IPS DF 6.9 (cell line): ENCODE measurements at regions not wholly inside any gene's neighbourhood (a gene's known extent, or its start where the extent isn't known, plus 50 kb on each side); places are given as distances from the start of the nearest gene placed in this dataset.

Source experiments
- DNase-seq: peaks from one replicate; pipeline ENCODE4 v3.0.0-alpha.2; 2013; ENCODE audit warnings: low read depth, low spot score
- H3K27ac ChIP-seq: one replicate; pipeline ENCODE4 v1.5.1; 2013; ENCODE audit warnings: low read length, control low read depth
- H3K27me3 ChIP-seq: 2 replicates; pipeline ENCODE4 v1.6.1; 2013; ENCODE audit warnings: mild to moderate bottlenecking, low read length; ENCODE audit not compliant: control insufficient read depth, insufficient read depth
- H3K36me3 ChIP-seq: 2 replicates; pipeline ENCODE4 v1.6.1; 2013; ENCODE audit warnings: low read length; ENCODE audit not compliant: control insufficient read depth, insufficient read depth
- H3K4me1 ChIP-seq: 2 replicates; pipeline ENCODE4 v1.6.1; 2013; ENCODE audit warnings: low read length; ENCODE audit not compliant: control insufficient read depth, insufficient read depth
- H3K4me3 ChIP-seq: 2 replicates; pipeline ENCODE4 v1.5.1; 2013; ENCODE audit warnings: mild to moderate bottlenecking, low read length
- H3K9me3 ChIP-seq: 2 replicates; pipeline ENCODE4 v1.6.1; 2013; ENCODE audit warnings: low read length, inconsistent platforms; ENCODE audit not compliant: control insufficient read depth, insufficient read depth
- WGBS: extraction: QIAGEN DNeasy Blood & Tissue Kit; methylation state at CpG from one replicate; pipeline ENCODE4 v1.1.7; 2013; ENCODE audit warnings: mixed read lengths, missing lambda C conversion rate; ENCODE audit not compliant: insufficient read length, insufficient coverage; 5-methylcytosine and 5-hydroxymethylcytosine counted together

DNA sequence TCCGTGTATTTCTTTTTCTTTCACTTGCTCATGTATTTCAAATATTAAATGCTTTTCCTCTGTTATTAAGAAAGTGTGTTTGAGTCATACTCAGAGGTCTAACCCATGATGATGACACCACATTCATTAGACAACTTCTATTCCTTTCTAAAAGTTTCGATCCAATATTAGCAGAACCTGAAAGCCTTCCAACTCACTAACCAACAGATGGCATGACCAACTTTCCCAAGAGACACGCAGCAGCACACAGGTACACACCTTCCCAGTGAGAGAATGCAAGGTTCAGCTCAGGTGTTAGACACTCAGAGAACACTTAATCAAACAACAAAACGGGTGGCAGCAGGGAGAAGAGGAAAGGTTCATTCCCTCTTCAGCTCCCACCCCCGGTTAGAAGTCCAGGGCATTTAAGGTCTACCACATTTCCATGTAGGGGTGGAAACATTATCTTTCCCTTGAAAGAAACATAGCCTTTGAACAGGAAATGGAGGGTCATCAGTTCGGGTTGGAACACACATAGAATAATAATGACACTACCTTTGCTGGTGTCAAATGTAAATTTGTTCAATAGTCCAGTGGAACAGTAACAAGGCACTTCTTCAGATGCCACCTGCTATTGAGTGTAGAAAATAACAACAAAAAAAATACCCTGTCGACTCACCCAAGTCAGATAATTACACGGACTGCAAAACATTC, 404.2 kb downstream of the COG6 start:
- no peaks in the 10 kb centered on the region for H3K4me1 ChIP-seq
- no peaks in the 10 kb centered on the region for H3K9me3 ChIP-seq
- H3K36me3 ChIP-seq, result no peaks in the 10 kb centered on the region
- WGBS, result no CpG with 5 or more reads among the region's 8 CpGs
- no peaks in the 10 kb centered on the region for H3K27me3 ChIP-seq
- no peak overlapping the region for H3K27ac ChIP-seq
- DNase-seq, result no peak
- no peak overlapping the region for H3K4me3 ChIP-seq

DNA sequence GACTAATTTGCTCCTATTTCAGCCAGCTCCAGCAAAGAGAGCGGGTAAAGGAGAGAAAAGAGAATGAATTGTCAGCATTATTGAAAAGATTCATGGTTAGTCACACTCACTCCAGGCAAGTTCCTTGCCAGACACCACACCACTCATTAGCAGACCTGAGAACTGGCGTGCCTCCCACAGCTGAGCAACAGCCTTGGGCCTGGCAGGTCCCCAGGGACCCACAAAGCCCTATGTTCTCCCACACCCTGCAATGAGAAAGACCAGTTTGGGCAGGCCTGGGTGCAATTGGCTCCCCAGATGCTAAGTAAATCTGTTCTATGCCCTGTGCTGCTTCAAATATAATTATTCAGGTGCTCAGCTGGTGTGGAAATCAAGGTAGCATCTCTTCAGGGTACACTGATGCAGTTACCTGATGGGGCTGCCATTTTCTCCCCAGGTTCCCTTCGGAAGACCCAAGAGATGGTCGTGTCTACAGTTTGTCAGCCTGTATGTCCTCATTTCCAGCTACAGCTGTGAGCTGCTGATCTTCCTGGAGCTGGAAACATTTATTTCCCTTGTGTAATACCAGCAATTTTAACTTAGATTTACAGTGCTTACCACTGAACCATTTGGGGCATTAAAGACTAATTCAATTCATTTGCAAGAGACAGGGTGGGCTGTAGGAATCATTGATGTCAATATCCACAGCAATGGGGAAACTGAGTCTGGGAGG, 405.0 kb downstream of the COG6 start:
- Histone ChIP-seq H3K4me1 (no peaks in the 10 kb centered on the region), H3K27ac (no peak overlapping the region), H3K4me3 (no peak overlapping the region), H3K27me3 (no peaks in the 10 kb centered on the region), H3K36me3 (no peaks in the 10 kb centered on the region), H3K9me3 (no peaks in the 10 kb centered on the region)
- no peak for DNase-seq
- WGBS, result no CpG with 5 or more reads among the region's 4 CpGs

DNA sequence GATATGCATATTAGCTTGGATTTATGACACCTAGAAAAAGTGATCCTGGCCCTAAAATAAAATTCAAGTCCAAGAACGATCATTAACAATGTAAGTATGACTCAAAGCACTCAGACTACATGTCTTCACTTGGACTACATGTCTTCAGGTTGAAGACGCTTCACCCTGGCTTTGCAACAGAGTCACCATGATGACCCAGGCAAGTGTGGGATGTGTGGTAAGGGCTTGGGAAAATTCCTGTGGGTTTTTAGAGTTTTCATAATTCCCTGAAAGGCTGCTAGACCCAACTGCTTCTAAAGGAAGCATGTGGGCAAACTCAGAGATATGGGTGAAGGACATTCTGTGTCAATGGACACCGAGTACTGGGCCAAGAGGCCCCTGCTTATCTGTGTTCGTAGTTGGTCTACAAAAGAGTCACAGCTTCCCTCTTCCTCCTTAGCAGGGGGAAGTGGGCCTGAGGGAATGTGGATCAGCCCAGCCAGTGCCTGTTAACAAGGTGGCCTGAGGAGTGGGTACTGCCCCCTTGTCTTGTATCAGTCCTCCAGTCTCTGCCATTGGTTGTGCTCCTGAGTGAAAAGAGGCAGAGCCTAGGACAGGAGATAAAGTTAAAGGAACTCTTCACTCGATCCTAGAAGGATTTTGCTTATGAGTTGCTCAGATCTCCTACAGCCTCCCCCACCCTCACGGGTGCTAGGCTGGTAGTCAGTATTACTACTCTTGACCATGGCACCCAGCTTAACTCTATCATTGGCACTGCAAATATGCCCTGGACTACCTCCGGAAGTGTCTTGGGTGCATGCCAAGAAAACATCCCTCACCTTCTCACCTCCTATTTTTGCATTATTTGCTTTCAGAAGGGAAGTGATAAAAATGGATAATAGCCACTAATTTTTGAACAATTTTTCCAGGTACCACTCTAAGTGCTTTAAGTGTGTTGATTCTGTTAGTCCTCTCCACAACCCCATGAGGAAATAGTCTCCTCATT, 406.3 kb downstream of the COG6 start:
- WGBS, result no CpG with 5 or more reads among the region's 7 CpGs
- no peak overlapping the region for H3K27ac ChIP-seq
- H3K27me3 ChIP-seq, result no peaks in the 10 kb centered on the region

DNA sequence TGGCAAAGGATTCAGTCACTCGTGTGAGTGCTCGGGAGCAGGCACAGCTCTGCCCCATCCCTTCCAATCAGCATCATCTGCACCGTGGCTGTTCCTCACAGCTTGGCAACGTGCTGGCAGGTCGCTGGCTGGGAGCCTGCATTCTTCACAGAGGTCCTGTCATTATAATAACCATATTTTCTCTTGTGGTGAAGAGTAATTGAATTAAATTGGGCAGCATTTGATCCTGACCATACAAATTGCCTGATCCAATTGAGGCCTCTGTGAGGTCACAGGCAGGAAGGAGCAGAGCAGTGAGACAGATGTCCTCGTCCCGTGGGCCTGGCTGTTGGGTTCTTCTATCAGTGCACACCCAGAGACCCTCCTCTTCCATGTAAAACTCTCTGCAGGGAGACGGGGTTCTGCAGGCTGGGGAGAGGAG, 407.8 kb downstream of the COG6 start:
- Histone ChIP-seq H3K27me3 (no peaks in the 10 kb centered on the region), H3K36me3 (no peaks in the 10 kb centered on the region), H3K9me3 (no peaks in the 10 kb centered on the region), H3K27ac (no peak overlapping the region), H3K4me1 (no peaks in the 10 kb centered on the region), H3K4me3 (no peak overlapping the region)
- no CpG with 5 or more reads among the region's 8 CpGs for WGBS
- no peak for DNase-seq

More for the DNA sequence above, 406.3 kb downstream of the COG6 start:
- H3K4me1 ChIP-seq, result no peaks in the 10 kb centered on the region
- no peaks in the 10 kb centered on the region for H3K9me3 ChIP-seq
- H3K4me3 ChIP-seq, result no peak overlapping the region
- H3K36me3 ChIP-seq, result no peaks in the 10 kb centered on the region
- DNase-seq, result no peak

DNA sequence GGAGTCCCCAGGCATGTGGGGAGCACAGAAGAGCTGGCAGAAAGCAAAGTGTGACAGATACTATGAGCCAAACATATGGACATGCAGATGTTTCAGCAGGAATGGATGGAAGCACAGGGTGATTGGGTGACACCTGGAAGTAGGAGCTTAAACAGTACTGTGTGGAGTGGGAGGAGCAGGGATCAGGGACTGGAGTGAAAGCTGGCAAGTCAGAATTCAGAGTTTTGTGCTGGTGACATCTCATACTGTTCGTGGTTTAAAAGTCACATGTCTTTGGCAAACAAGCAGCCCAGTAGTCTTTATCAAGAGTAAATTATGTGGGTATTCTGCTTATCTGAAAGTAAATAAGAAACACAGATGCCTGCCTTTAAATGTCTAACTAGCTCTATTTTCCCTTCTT, 408.2 kb downstream of the COG6 start:
- no peak overlapping the region for H3K4me3 ChIP-seq
- no peaks in the 10 kb centered on the region for H3K4me1 ChIP-seq

DNA sequence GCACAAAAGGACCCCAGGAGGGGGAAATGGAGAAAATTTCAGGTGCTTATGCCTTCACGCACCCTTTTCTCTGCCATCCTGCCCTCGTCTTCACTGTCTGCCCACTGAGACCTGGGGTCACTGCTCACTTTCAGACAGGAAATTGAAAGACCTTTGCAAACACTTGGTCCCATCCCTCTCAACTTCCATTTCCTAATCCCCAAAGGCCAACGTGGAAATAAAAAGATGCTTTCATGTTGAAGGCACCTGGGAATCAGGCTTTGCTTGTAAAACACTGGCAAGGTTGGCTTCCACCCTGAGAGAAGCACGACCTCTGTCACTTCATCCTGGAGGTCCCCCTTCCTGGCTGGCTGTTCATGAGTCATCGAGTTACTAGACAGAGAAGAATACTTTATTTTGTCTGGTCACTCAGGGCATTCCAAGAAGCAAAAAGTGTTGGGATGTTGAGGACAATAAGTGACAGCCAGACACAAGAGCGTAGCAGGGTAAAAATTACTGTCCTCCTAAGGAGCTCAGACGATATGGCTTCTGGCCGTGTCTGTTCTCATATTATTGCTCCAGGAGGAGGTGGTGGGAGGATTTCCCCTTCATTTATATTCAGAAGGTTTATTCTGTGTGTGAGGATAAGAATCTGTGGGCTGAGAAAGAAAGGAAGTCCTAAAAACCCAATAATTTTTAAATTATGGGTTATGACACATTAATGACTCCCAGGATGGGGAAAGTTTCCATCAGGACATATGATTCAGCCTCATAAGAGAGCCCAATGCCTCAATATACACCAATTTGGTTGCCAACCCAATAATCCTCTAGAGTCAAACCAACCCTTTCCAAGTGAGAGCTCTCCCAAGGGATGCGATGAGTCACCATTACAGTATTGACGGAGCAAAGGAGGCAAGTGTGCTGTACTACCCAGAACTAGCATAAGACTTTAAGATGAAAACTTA, 409.0 kb downstream of the COG6 start:
- no peak for DNase-seq
- Histone ChIP-seq H3K4me3 (no peak overlapping the region), H3K27ac (no peak overlapping the region), H3K9me3 (no peaks in the 10 kb centered on the region), H3K4me1 (no peaks in the 10 kb centered on the region), H3K36me3 (no peaks in the 10 kb centered on the region), H3K27me3 (no peaks in the 10 kb centered on the region)
- WGBS, result no CpG with 5 or more reads among the region's 10 CpGs

More for the DNA sequence above, 408.2 kb downstream of the COG6 start:
- Histone ChIP-seq H3K36me3 (no peaks in the 10 kb centered on the region), H3K27ac (no peak overlapping the region), H3K27me3 (no peaks in the 10 kb centered on the region), H3K9me3 (no peaks in the 10 kb centered on the region)
- DNase-seq, result no peak
- no CpG with 5 or more reads among the region's 1 CpG for WGBS

DNA sequence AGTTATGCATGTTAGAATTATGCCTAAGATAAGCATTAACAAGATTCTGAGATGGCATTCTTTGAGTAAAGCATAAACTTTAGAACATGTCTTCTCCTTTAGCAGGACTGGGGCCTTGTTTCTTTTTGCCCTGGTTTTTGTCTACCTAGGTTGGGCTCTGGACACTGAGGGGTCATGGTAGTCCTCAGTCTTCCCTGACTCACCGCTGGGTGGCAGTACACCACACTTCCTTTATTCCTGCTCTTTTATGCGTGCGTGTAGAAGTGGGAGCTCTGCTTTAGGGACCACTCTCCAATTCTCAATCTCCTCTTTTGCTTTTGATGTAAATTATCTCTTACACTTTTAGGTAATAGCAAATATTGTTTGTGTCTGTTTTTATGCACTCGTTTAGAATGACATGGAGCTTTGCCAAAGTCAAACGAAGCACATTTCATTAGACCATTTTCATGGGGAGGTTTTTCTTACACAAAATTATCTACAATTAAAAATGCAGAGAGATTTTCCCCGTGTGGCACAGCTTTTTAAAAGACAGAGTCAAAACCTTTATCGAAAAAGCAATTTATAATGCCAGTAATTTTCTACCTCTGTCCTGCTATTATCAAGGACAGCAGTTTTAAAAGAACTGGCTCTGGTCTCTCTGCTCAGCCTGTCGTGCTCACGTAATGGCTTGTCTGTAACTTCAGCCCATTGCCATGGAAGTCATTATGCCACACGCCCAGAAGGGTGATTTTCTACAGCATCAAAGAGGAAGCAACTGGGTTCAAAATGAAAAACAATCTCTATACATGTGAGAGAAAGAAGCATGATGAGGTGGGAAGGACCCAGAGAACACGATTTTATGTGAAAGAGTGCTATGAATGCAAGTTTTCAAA, 413.9 kb downstream of the COG6 start:
- Histone ChIP-seq H3K27ac (no peak overlapping the region), H3K27me3 (no peaks in the 10 kb centered on the region), H3K4me3 (no peak overlapping the region), H3K9me3 (no peaks in the 10 kb centered on the region), H3K4me1 (no peaks in the 10 kb centered on the region), H3K36me3 (no peaks in the 10 kb centered on the region)
- WGBS, result no CpG with 5 or more reads among the region's 11 CpGs
- DNase-seq, result peak; percentile 50

DNA sequence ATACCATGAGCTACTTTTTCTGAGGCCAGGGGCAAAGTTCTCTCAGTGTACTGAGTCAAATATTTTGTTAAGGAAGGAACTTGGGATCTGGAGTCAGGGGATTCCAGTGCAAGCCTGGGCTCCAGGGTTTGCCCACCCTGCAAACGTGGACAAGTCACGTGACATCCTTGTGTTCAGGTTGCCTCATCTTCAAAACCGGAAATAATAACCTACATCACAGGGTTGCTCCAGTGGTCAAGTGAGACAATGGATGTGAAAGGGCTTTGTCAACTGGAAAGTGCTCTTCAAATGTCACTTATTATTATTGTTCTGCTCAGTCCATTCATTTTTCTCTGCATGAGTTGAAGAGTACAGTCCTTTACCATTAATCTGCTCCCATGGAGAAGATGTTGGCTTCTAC, 414.9 kb downstream of the COG6 start:
- WGBS, result no CpG with 5 or more reads among the region's 3 CpGs
- H3K27ac ChIP-seq, result no peak overlapping the region

DNA sequence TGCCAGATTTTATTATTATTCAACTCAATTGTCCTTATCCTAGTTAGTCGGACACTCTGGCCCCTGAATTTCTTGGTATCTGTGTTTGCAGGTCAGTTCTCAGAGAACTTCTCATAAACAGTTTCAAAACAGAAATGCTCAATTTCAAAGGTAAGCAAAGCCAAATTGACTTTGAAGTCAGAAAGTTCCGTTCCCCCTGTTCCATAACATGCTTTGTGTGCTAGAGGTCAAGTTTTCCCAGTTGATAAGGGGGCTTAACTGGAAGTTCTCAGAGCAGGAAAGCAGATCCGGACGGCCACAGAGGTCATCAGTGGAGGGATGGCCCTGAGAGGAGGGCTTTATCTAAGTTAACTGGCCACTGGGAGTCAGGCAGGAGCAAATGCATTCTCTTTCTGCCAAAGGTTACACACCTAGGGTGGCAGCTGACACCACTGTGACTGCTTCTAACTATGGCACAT, 417.2 kb downstream of the COG6 start:
- no peak for DNase-seq
- Histone ChIP-seq H3K27ac (no peak overlapping the region), H3K4me3 (no peak overlapping the region), H3K27me3 (no peaks in the 10 kb centered on the region), H3K9me3 (no peaks in the 10 kb centered on the region), H3K4me1 (no peaks in the 10 kb centered on the region), H3K36me3 (no peaks in the 10 kb centered on the region)
- no CpG with 5 or more reads among the region's 4 CpGs for WGBS

More for the DNA sequence above, 414.9 kb downstream of the COG6 start:
- DNase-seq, result no peak
- Histone ChIP-seq H3K4me1 (no peaks in the 10 kb centered on the region), H3K27me3 (no peaks in the 10 kb centered on the region), H3K4me3 (no peak overlapping the region), H3K9me3 (no peaks in the 10 kb centered on the region), H3K36me3 (no peaks in the 10 kb centered on the region)
